Mucosa of stomach (tissue), 1 donor: ENCODE measurements at regions not wholly inside any gene's neighbourhood (a gene's known extent, or its start where the extent isn't known, plus 50 kb on each side); places are given as distances from the start of the nearest gene placed in this dataset.
"Not testable (repeated sequence)": the region's sequence is repeated elsewhere in the genome, so short reads cannot be mapped to it uniquely, and the experiment has no call there.

Experiments
- H3K27me3 ChIP-seq: one replicate; pipeline ENCODE4 v1.7.0; 2013; ENCODE audit warnings: mild to moderate bottlenecking, low read length; ENCODE audit not compliant: control insufficient read depth, insufficient read depth
- H3K36me3 ChIP-seq: one replicate; pipeline ENCODE4 v1.7.0; 2013; ENCODE audit warnings: low read length; ENCODE audit not compliant: control insufficient read depth, insufficient read depth
- H3K4me1 ChIP-seq: one replicate; pipeline ENCODE4 v1.7.0; 2013; ENCODE audit warnings: mild to moderate bottlenecking, low read length; ENCODE audit not compliant: control insufficient read depth, insufficient read depth
- H3K4me3 ChIP-seq: one replicate; pipeline ENCODE4 v1.7.0; 2013; ENCODE audit warnings: low read length
- H3K9ac ChIP-seq: one replicate; pipeline ENCODE4 v1.7.0; 2013; ENCODE audit warnings: mild to moderate bottlenecking, low read length, moderate library complexity
- H3K9me3 ChIP-seq: one replicate; pipeline ENCODE4 v1.7.0; 2013; ENCODE audit warnings: mild to moderate bottlenecking, low read length, moderate library complexity; ENCODE audit not compliant: control insufficient read depth
- donor health status: Pancreatic carcinoma.

- H3K9me3 ChIP-seq, H3K27me3 ChIP-seq, H3K4me1 ChIP-seq, H3K9ac ChIP-seq, H3K4me3 ChIP-seq, H3K36me3 ChIP-seq: not testable (repeated sequence)
Measured at GRCh38 chr3:195986576-195986975, 78.2 kb upstream of the TNK2 start.

- H3K4me1 ChIP-seq, H3K36me3 ChIP-seq, H3K4me3 ChIP-seq, H3K9me3 ChIP-seq, H3K27me3 ChIP-seq, H3K9ac ChIP-seq: not testable (repeated sequence)
Measured at GRCh38 chr3:195985348-195985920, 77.1 kb upstream of the TNK2 start.

- H3K9me3 ChIP-seq, H3K9ac ChIP-seq, H3K36me3 ChIP-seq, H3K4me3 ChIP-seq, H3K27me3 ChIP-seq, H3K4me1 ChIP-seq: not testable (repeated sequence)
Measured at GRCh38 chr3:195984392-195985030, 76.2 kb upstream of the TNK2 start.

- H3K9me3 ChIP-seq, H3K36me3 ChIP-seq, H3K4me3 ChIP-seq, H3K27me3 ChIP-seq, H3K4me1 ChIP-seq, H3K9ac ChIP-seq: not testable (repeated sequence)
Measured at GRCh38 chr3:195983880-195984279, 75.5 kb upstream of the TNK2 start.

GRCh38 chr3:195982754-195983153 is 74.4 kb upstream of the TNK2 start:
- not testable (repeated sequence) for H3K9ac ChIP-seq, H3K4me3 ChIP-seq, H3K27me3 ChIP-seq, H3K36me3 ChIP-seq, H3K9me3 ChIP-seq, H3K4me1 ChIP-seq

GRCh38 chr3:195981778-195982177 is 73.4 kb upstream of the TNK2 start:
- H3K9me3 ChIP-seq, H3K9ac ChIP-seq, H3K4me1 ChIP-seq, H3K27me3 ChIP-seq, H3K4me3 ChIP-seq, H3K36me3 ChIP-seq: not testable (repeated sequence)

- H3K4me3 ChIP-seq, H3K27me3 ChIP-seq, H3K9ac ChIP-seq, H3K9me3 ChIP-seq, H3K36me3 ChIP-seq, H3K4me1 ChIP-seq: not testable (repeated sequence)
Measured at GRCh38 chr3:195979877-195980276, 71.5 kb upstream of the TNK2 start.

- not testable (repeated sequence) for H3K4me1 ChIP-seq, H3K9ac ChIP-seq, H3K9me3 ChIP-seq, H3K4me3 ChIP-seq, H3K36me3 ChIP-seq, H3K27me3 ChIP-seq
Measured at GRCh38 chr3:195978585-195978984, 70.2 kb upstream of the TNK2 start.

- not testable (repeated sequence) for H3K9ac ChIP-seq, H3K4me3 ChIP-seq, H3K9me3 ChIP-seq, H3K27me3 ChIP-seq, H3K4me1 ChIP-seq, H3K36me3 ChIP-seq
Measured at GRCh38 chr3:195976876-195977275, 68.5 kb upstream of the TNK2 start.

GRCh38 chr3:195974281-195974680 is 65.9 kb upstream of the TNK2 start:
- peaks cover 11% of the 10 kb centered on the region for H3K36me3 ChIP-seq
- not testable (repeated sequence) for H3K9ac ChIP-seq, H3K9me3 ChIP-seq, H3K27me3 ChIP-seq, H3K4me3 ChIP-seq, H3K4me1 ChIP-seq

- not testable (repeated sequence) for H3K27me3 ChIP-seq, H3K9me3 ChIP-seq, H3K4me3 ChIP-seq, H3K9ac ChIP-seq, H3K4me1 ChIP-seq
- H3K36me3 ChIP-seq, result peaks cover 11% of the 10 kb centered on the region
Measured at GRCh38 chr3:195970873-195971272, 62.5 kb upstream of the TNK2 start.

GRCh38 chr3:195969838-195970776 is 61.8 kb upstream of the TNK2 start:
- not testable (repeated sequence) for H3K27me3 ChIP-seq, H3K4me1 ChIP-seq, H3K4me3 ChIP-seq, H3K9me3 ChIP-seq, H3K9ac ChIP-seq
- peaks cover 11% of the 10 kb centered on the region for H3K36me3 ChIP-seq
